Mesenteric fat pad (tissue), 1 donor: ENCODE measurements at regions not wholly inside any gene's neighbourhood (a gene's known extent, or its start where the extent isn't known, plus 50 kb on each side); places are given as distances from the start of the nearest gene placed in this dataset.

Experiments
- DNase-seq: peaks from one replicate; pipeline ENCODE4 v3.0.0-alpha.2; 2020; ENCODE audit warnings: low spot score
- donor health status: DM: yes; HTN: yes; CAD: no.

- DNase-seq: no peak
These were observed 416.3 kb downstream of the SHANK2 start for GRCh38 chr11:70836071-70836470.

GRCh38 chr11:70838198-70838597 is 414.2 kb downstream of the SHANK2 start:
- no peak for DNase-seq

GRCh38 chr11:70839851-70840250 is 412.5 kb downstream of the SHANK2 start:
- no peak for DNase-seq

- DNase-seq: no peak
These were observed 411.1 kb downstream of the SHANK2 start for GRCh38 chr11:70841264-70841663.

- DNase-seq: no peak
These were observed 410.1 kb downstream of the SHANK2 start for GRCh38 chr11:70842256-70842655.

- DNase-seq: no peak
These were observed 409.7 kb downstream of the SHANK2 start for GRCh38 chr11:70842701-70843100.

- DNase-seq: no peak
These were observed 408.5 kb downstream of the SHANK2 start for GRCh38 chr11:70843906-70844305.

- no peak for DNase-seq
These were observed 408.0 kb downstream of the SHANK2 start for GRCh38 chr11:70844387-70844786.

- DNase-seq: no peak
These were observed 406.8 kb downstream of the SHANK2 start for GRCh38 chr11:70845591-70846041.

GRCh38 chr11:70846781-70847655 is 405.4 kb downstream of the SHANK2 start:
- DNase-seq: no peak

- no peak for DNase-seq
These were observed 404.1 kb downstream of the SHANK2 start for GRCh38 chr11:70848243-70848750.

- DNase-seq: no peak
These were observed 403.3 kb downstream of the SHANK2 start for GRCh38 chr11:70849031-70849430.

- DNase-seq: no peak
These were observed 401.1 kb downstream of the SHANK2 start for GRCh38 chr11:70851308-70851707.

GRCh38 chr11:70851907-70852306 is 400.5 kb downstream of the SHANK2 start:
- no peak for DNase-seq

GRCh38 chr11:70853068-70853769 is 399.2 kb downstream of the SHANK2 start:
- DNase-seq: no peak

- DNase-seq: no peak
These were observed 398.6 kb downstream of the SHANK2 start for GRCh38 chr11:70853770-70854108.

- no peak for DNase-seq
These were observed 398.2 kb downstream of the SHANK2 start for GRCh38 chr11:70854201-70854600.

GRCh38 chr11:70854901-70855556 is 397.3 kb downstream of the SHANK2 start:
- no peak for DNase-seq

- no peak for DNase-seq
These were observed 394.5 kb downstream of the SHANK2 start for GRCh38 chr11:70857894-70858293.

- no peak for DNase-seq
These were observed 393.2 kb downstream of the SHANK2 start for GRCh38 chr11:70859180-70859579.

GRCh38 chr11:70860888-70861287 is 391.5 kb downstream of the SHANK2 start:
- no peak for DNase-seq

GRCh38 chr11:70861559-70861958 is 390.8 kb downstream of the SHANK2 start:
- no peak for DNase-seq
